Pancreas (tissue), 10 donors: ENCODE measurements at regions not wholly inside any gene's neighbourhood (a gene's known extent, or its start where the extent isn't known, plus 50 kb on each side); places are given as distances from the start of the nearest gene placed in this dataset.

ENCODE experiments used
- ATAC-seq, 4 donors: fragments of 200-7000 bp; cut with Tn5 transposase; one replicate each; pipeline versions ENCODE4 v1.8.0 to v1.9.1; 2020; ENCODE audit warnings: mild to moderate bottlenecking in 4 of 4, moderate library complexity in 4 of 4
- DNase-seq, 6 donors: peaks; one replicate each; pipeline ENCODE4 v3.0.0-alpha.2; 2020
- FAIRE-seq: peaks from 2 replicates; lab custom pipeline; 2012; peaks lifted over from hg19 to GRCh38; lab: Jason Lieb, UNC
- H3K27ac ChIP-seq, 4 donors: fragments of 200-600 bp; sonication (generic); 1 replicate in 3 of 4; 2 replicates in 1 of 4; pipeline versions ENCODE4 v1.5.0 to v1.8.0; 2020
- H3K27me3 ChIP-seq, 4 donors: fragments of 200-600 bp; one replicate each; pipeline ENCODE4 v1.8.0; 2021
- H3K36me3 ChIP-seq, 3 donors: fragments of 200-600 bp; sonication (generic) in 1 of 3; one replicate each; pipeline versions ENCODE4 v1.5.0 to v1.8.0; 2020 to 2021
- H3K4me1 ChIP-seq, 3 donors: fragments of 200-600 bp; one replicate each; pipeline ENCODE4 v1.8.0; 2021
- H3K4me3 ChIP-seq, 4 donors: fragments of 200-600 bp; sonication (generic) in 2 of 4; one replicate each; pipeline versions ENCODE4 v1.5.0 to v1.8.0; 2020 to 2021
- H3K9me3 ChIP-seq, 4 donors: fragments of 200-600 bp; one replicate each; pipeline ENCODE4 v1.8.0; 2021
- CTCF ChIP-seq, 4 donors: fragments of 200-600 bp; sonication (generic) in 3 of 4; IDR thresholded peaks; one replicate each; pipeline versions ENCODE4 v1.5.0 to v1.8.0; 2021; ENCODE audit warnings: antibody characterized with exemption in 4 of 4
- WGBS, 2 donors: extraction: QIAGEN DNeasy Blood & Tissue Kit; methylation state at CpG; one replicate each; pipeline ENCODE4 v1.1.7; 2013; 5-methylcytosine and 5-hydroxymethylcytosine counted together
- intact Hi-C, 3 donors: fragments of 100-400 bp; cut with DNase I; formaldehyde crosslinking; loops; one replicate each; pipeline versions ENCODE4 v1.11.1 to v1.14.2; 2022
- donor health status: healthy with polysubstance abuse.
- donor health status: DM: no; HTN: no; CAD: no; lungs with moderate emphysema.
- donor health status: DM: no; HTN: no; CAD: no.
- donor health status: control.
- donor health status: control.
- donor health status: Bipolar disorder and iron deficiency.
- donor health status: DM: yes; HTN: yes; CAD: no.
- donor health status: DM: no; HTN: no; CAD: no.
- donor health status: DM: no; HTN: no; CAD: no.
- donor health status: DM: yes; HTN: yes; CAD: no.

GRCh38 chr4:107246761-107247160, 210.6 kb upstream of the DKK2 start:
- no peaks in the 10 kb centered on the region for H3K36me3 ChIP-seq
- no peaks in the 10 kb centered on the region for H3K27me3 ChIP-seq
- intact Hi-C loops: no loop called here
- TF ChIP-seq CTCF (IDR thresholded peaks at IDR 0.05): no peak
- H3K9me3 ChIP-seq: no peaks in the 10 kb centered on the region
- FAIRE-seq (no peak), ATAC-seq (no peak), DNase-seq (no peak)
- H3K4me1 ChIP-seq: no peaks in the 10 kb centered on the region
- no peak overlapping the region for H3K4me3 ChIP-seq
- WGBS, 2 donors: 68 to 71% methylated on average over 1 of the region's 1 CpG
- H3K27ac ChIP-seq: no peak overlapping the region

GRCh38 chr4:107243141-107243781, 207.1 kb upstream of the DKK2 start:
- Histone ChIP-seq H3K36me3 (no peaks in the 10 kb centered on the region), H3K4me1 (no peaks in the 10 kb centered on the region), H3K4me3 (no peak overlapping the region), H3K27ac (no peak overlapping the region), H3K27me3 (no peaks in the 10 kb centered on the region), H3K9me3 (no peaks in the 10 kb centered on the region)
- TF ChIP-seq CTCF (IDR thresholded peaks at IDR 0.05): no peak
- intact Hi-C loops: no loop called here
- ATAC-seq (no peak), FAIRE-seq (peak; percentile 23), DNase-seq (no peak)
- 36 to 43% methylated on average over 4 of the region's 4 CpGs for WGBS, 2 donors

GRCh38 chr4:107220976-107221375, 184.9 kb upstream of the DKK2 start:
- DNase-seq (no peak), ATAC-seq (no peak), FAIRE-seq (no peak)
- no peak for TF ChIP-seq CTCF (IDR thresholded peaks at IDR 0.05)
- H3K4me3 ChIP-seq: no peak overlapping the region
- H3K4me1 ChIP-seq: no peaks in the 10 kb centered on the region
- H3K9me3 ChIP-seq: no peaks in the 10 kb centered on the region
- intact Hi-C loops: no loop called here
- no peaks in the 10 kb centered on the region for H3K36me3 ChIP-seq
- no peak overlapping the region for H3K27ac ChIP-seq
- H3K27me3 ChIP-seq: no peaks in the 10 kb centered on the region

GRCh38 chr4:107219681-107220080, 183.6 kb upstream of the DKK2 start:
- Histone ChIP-seq H3K27me3 (no peaks in the 10 kb centered on the region), H3K4me3 (no peak overlapping the region), H3K4me1 (no peaks in the 10 kb centered on the region), H3K36me3 (no peaks in the 10 kb centered on the region), H3K9me3 (no peaks in the 10 kb centered on the region), H3K27ac (no peak overlapping the region)
- DNase-seq (no peak), ATAC-seq (no peak), FAIRE-seq (no peak)
- 47 to 59% methylated on average over 1 of the region's 1 CpG for WGBS, 2 donors
- TF ChIP-seq CTCF (IDR thresholded peaks at IDR 0.05): no peak
- intact Hi-C loops: no loop called here

- TF ChIP-seq CTCF (IDR thresholded peaks at IDR 0.05): no peak
- FAIRE-seq (no peak), ATAC-seq (no peak), DNase-seq (no peak)
- Histone ChIP-seq H3K4me3 (no peak overlapping the region), H3K4me1 (no peaks in the 10 kb centered on the region), H3K9me3 (no peaks in the 10 kb centered on the region), H3K27ac (no peak overlapping the region), H3K36me3 (no peaks in the 10 kb centered on the region), H3K27me3 (no peaks in the 10 kb centered on the region)
- intact Hi-C loops: no loop called here
These were observed 180.3 kb upstream of the DKK2 start for GRCh38 chr4:107216379-107216778.
